ENCODE measurements at regions not wholly inside any gene's neighbourhood (a gene's known extent, or its start where the extent isn't known, plus 50 kb on each side); places are given as distances from the start of the nearest gene placed in this dataset.
"Not testable (repeated sequence)": the region's sequence is repeated elsewhere in the genome, so short reads cannot be mapped to it uniquely, and the experiment has no call there.

- no peak overlapping the region for H3K4me3 ChIP-seq
- no peak overlapping the region for H3K27ac ChIP-seq
Measured at GRCh38 chr4:19224820-19225219, 1026.9 kb upstream of the SLIT2 start.

GRCh38 chr4:19216476-19216875 lies 1035.2 kb upstream of the SLIT2 start:
- H3K27ac ChIP-seq: no peak overlapping the region
- no peak overlapping the region for H3K4me3 ChIP-seq

GRCh38 chr4:19214591-19215186 lies 1037.0 kb upstream of the SLIT2 start:
- Histone ChIP-seq H3K4me3 (no peak overlapping the region), H3K27ac (no peak overlapping the region)

GRCh38 chr4:19213388-19213787 lies 1038.3 kb upstream of the SLIT2 start:
- no peak overlapping the region for H3K27ac ChIP-seq

GRCh38 chr4:19205853-19206252 lies 1045.9 kb upstream of the SLIT2 start:
- no peak overlapping the region for H3K4me3 ChIP-seq

More at GRCh38 chr4:19213388-19213787, 1038.3 kb upstream of the SLIT2 start:
- H3K4me3 ChIP-seq: no peak overlapping the region

GRCh38 chr4:19197838-19198237 lies 1053.9 kb upstream of the SLIT2 start:
- not testable (repeated sequence) for H3K27ac ChIP-seq, H3K4me3 ChIP-seq

More at GRCh38 chr4:19205853-19206252, 1045.9 kb upstream of the SLIT2 start:
- H3K27ac ChIP-seq: no peak overlapping the region

GRCh38 chr4:19195696-19196095 lies 1056.0 kb upstream of the SLIT2 start:
- H3K27ac ChIP-seq: no peak overlapping the region
- no peak overlapping the region for H3K4me3 ChIP-seq

GRCh38 chr4:19194672-19195071 lies 1057.0 kb upstream of the SLIT2 start:
- H3K4me3 ChIP-seq: no peak overlapping the region
- H3K27ac ChIP-seq: no peak overlapping the region

GRCh38 chr4:19193274-19193981 lies 1058.3 kb upstream of the SLIT2 start:
- Histone ChIP-seq H3K27ac (no peak overlapping the region), H3K4me3 (no peak overlapping the region)

- Histone ChIP-seq H3K4me3 (no peak overlapping the region), H3K27ac (no peak overlapping the region)
Measured at GRCh38 chr4:19191979-19192650, 1059.6 kb upstream of the SLIT2 start.

GRCh38 chr4:19187691-19188090 lies 1064.0 kb upstream of the SLIT2 start:
- H3K4me3 ChIP-seq: no peak overlapping the region
- no peak overlapping the region for H3K27ac ChIP-seq

GRCh38 chr4:19187096-19187495 lies 1064.6 kb upstream of the SLIT2 start:
- no peak overlapping the region for H3K4me3 ChIP-seq
- H3K27ac ChIP-seq: no peak overlapping the region

- not testable (repeated sequence) for H3K4me3 ChIP-seq, H3K27ac ChIP-seq
Measured at GRCh38 chr4:19181631-19182030, 1070.1 kb upstream of the SLIT2 start.

- H3K27ac ChIP-seq: no peak overlapping the region
- no peak overlapping the region for H3K4me3 ChIP-seq
Measured at GRCh38 chr4:19178835-19179234, 1072.9 kb upstream of the SLIT2 start.

GRCh38 chr4:19177616-19178015 lies 1074.1 kb upstream of the SLIT2 start:
- H3K27ac ChIP-seq: no peak overlapping the region
- no peak overlapping the region for H3K4me3 ChIP-seq

- Histone ChIP-seq H3K27ac (no peak overlapping the region), H3K4me3 (no peak overlapping the region)
Measured at GRCh38 chr4:19171832-19172231, 1079.9 kb upstream of the SLIT2 start.

- Histone ChIP-seq H3K4me3 (no peak overlapping the region), H3K27ac (no peak overlapping the region)
Measured at GRCh38 chr4:19167311-19167710, 1084.4 kb upstream of the SLIT2 start.

GRCh38 chr4:19164334-19164733 lies 1087.4 kb upstream of the SLIT2 start:
- Histone ChIP-seq H3K27ac (no peak overlapping the region), H3K4me3 (no peak overlapping the region)

GRCh38 chr4:19159874-19160273 lies 1091.8 kb upstream of the SLIT2 start:
- Histone ChIP-seq H3K27ac (no peak overlapping the region), H3K4me3 (no peak overlapping the region)

- Histone ChIP-seq H3K27ac (no peak overlapping the region), H3K4me3 (no peak overlapping the region)
Measured at GRCh38 chr4:19158107-19158809, 1093.4 kb upstream of the SLIT2 start.

- Histone ChIP-seq H3K4me3 (no peak overlapping the region), H3K27ac (no peak overlapping the region)
Measured at GRCh38 chr4:19156786-19157185, 1094.9 kb upstream of the SLIT2 start.
